ENCODE measurements at regions not wholly inside any gene's neighbourhood (a gene's known extent, or its start where the extent isn't known, plus 50 kb on each side); places are given as distances from the start of the nearest gene placed in this dataset.

GRCh38 chr7:16944936-16945335 is 63.2 kb upstream of the AGR3 start:
- TF ChIP-seq CTCF (optimal IDR thresholded peaks at IDR 0.05 in 1 of 3, IDR thresholded peaks at IDR 0.05 in 1 of 3, conservative IDR thresholded peaks at IDR 0.05 in 1 of 3; ENCODE audit: extremely low read depth in 1 of 3, insufficient read depth in 2 of 3, low read length in 3 of 3) (no peak), EZH2 (IDR thresholded peaks at IDR 0.05; ENCODE audit: low read length) (no peak)

Measured in keratinocyte (primary cell).